Endothelial cell of umbilical vein (primary cell): ENCODE measurements at regions not wholly inside any gene's neighbourhood (a gene's known extent, or its start where the extent isn't known, plus 50 kb on each side); places are given as distances from the start of the nearest gene placed in this dataset.

Experiments
- BruUV-seq: library from RNA; stranded (reverse); fragments of 400-500 nt; replicated peaks from 2 replicates; lab custom pipeline; 2021; lab: Mats Ljungman, UMichigan
- CTCF ChIA-PET: fragments of 300-600, 350-600 bp; sonication (Branson Sonifier 250); formaldehyde crosslinking; loops from one replicate; lab custom pipeline; 2021; ENCODE audit warnings: antibody characterized with exemption, inconsistent platforms; lab: Charles Lee
- POLR2A ChIA-PET: fragments of 300-600, 350-600 bp; sonication (Branson Sonifier 250); formaldehyde crosslinking; loops from one replicate; lab custom pipeline; 2021; ENCODE audit warnings: antibody characterized with exemption, inconsistent platforms; lab: Charles Lee
- DNase-seq: peaks from one replicate; pipeline ENCODE4 v3.0.0-alpha.2; 2011; ENCODE audit warnings: low read depth, low spot score
- FAIRE-seq: peaks from 2 replicates; lab custom pipeline; 2011; peaks lifted over from hg19 to GRCh38; lab: Jason Lieb, UNC
- H2AFZ ChIP-seq: 2 replicates; pipeline ENCODE4 v1.6.0; 2012; ENCODE audit warnings: low read depth, low read length, control low read depth, inconsistent platforms
- H3K27ac ChIP-seq: 2 replicates; pipeline ENCODE4 v1.5.1; 2011; ENCODE audit warnings: low read depth, mild to moderate bottlenecking, control low read depth, low read length, moderate library complexity; ENCODE audit not compliant: insufficient read depth
- H3K27me3 ChIP-seq, 2 experiments: 2 replicates each; pipeline versions ENCODE4 v1.6.0 to v1.6.1; 2011; ENCODE audit warnings: low read length in 2 of 2, mixed read lengths in 1 of 2; ENCODE audit not compliant: control insufficient read depth in 2 of 2, insufficient read depth in 2 of 2
- H3K36me3 ChIP-seq, 2 experiments: 2 replicates in 1 of 2; 3 replicates in 1 of 2; pipeline ENCODE4 v1.5.1; 2011; ENCODE audit warnings: low read length in 2 of 2, mild to moderate bottlenecking in 1 of 2, moderate library complexity in 1 of 2; ENCODE audit not compliant: control insufficient read depth in 2 of 2, insufficient read depth in 2 of 2; ENCODE audit errors: extremely low read depth in 1 of 2
- H3K4me1 ChIP-seq: 3 replicates; pipeline ENCODE4 v1.5.1; 2011; ENCODE audit warnings: mild to moderate bottlenecking, low read length; ENCODE audit not compliant: control insufficient read depth, insufficient read depth; ENCODE audit errors: extremely low read depth
- H3K4me2 ChIP-seq: 2 replicates; pipeline ENCODE4 v1.6.1; 2011; ENCODE audit warnings: low read length, control low read depth, mixed read lengths; ENCODE audit not compliant: insufficient read depth
- H3K4me3 ChIP-seq, 3 experiments: fragments of 200-600 bp in 1 of 3; sonication (generic), shearing (Covaris generic) in 1 of 3; replicated peaks in 1 of 3; 2 replicates each; pipeline ENCODE4 v1.5.1; 2011 to 2016; ENCODE audit warnings: control low read depth in 3 of 3, low read length in 3 of 3, mild to moderate bottlenecking in 2 of 3, inconsistent platforms in 1 of 3, low read depth in 1 of 3, moderate library complexity in 1 of 3; ENCODE audit not compliant: insufficient read depth in 1 of 3
- H3K79me2 ChIP-seq: 2 replicates; pipeline ENCODE4 v1.6.0; 2012; ENCODE audit warnings: low read length, inconsistent platforms; ENCODE audit not compliant: control insufficient read depth, insufficient read depth
- H3K9ac ChIP-seq: replicated peaks from 2 replicates; pipeline ENCODE3; 2011; ENCODE audit warnings: low read length, control low read depth; ENCODE audit not compliant: insufficient read depth; ENCODE audit errors: extremely low read depth
- H3K9me1 ChIP-seq: replicated peaks from 3 replicates; pipeline ENCODE4 v1.6.0; 2011; ENCODE audit warnings: mild to moderate bottlenecking, low read length; ENCODE audit not compliant: control insufficient read depth, insufficient read depth; ENCODE audit errors: extremely low read depth
- H3K9me3 ChIP-seq: replicated peaks from 2 replicates; pipeline ENCODE4 v1.5.1; 2012; ENCODE audit warnings: low read length, inconsistent platforms; ENCODE audit not compliant: control insufficient read depth, insufficient read depth
- H4K20me1 ChIP-seq: replicated peaks from 2 replicates; pipeline ENCODE3; 2011; ENCODE audit warnings: mild to moderate bottlenecking, low read length; ENCODE audit not compliant: control insufficient read depth, insufficient read depth; ENCODE audit errors: extremely low read depth
- EZH2 ChIP-seq: IDR thresholded peaks from 2 replicates; pipeline ENCODE4 v1.6.1; 2012; ENCODE audit warnings: borderline replicate concordance, low read depth, mild to moderate bottlenecking, moderate library complexity, low read length, inconsistent platforms; ENCODE audit not compliant: severe bottlenecking
- FOS ChIP-seq: IDR thresholded peaks from 2 replicates; pipeline ENCODE4 v1.6.1; 2011; ENCODE audit warnings: mild to moderate bottlenecking, low read length, moderate library complexity, borderline replicate concordance; ENCODE audit not compliant: insufficient read depth
- GATA2 ChIP-seq: IDR thresholded peaks from 2 replicates; pipeline ENCODE4 v1.7.0; 2011; ENCODE audit warnings: low read depth, mild to moderate bottlenecking, moderate library complexity, mixed read lengths, low read length; ENCODE audit not compliant: insufficient read length, insufficient read depth
- JUN ChIP-seq: IDR thresholded peaks from 2 replicates; pipeline ENCODE4 v1.6.1; 2011; ENCODE audit warnings: borderline replicate concordance, low read depth; ENCODE audit not compliant: insufficient read length, insufficient read depth
- MYC ChIP-seq: IDR thresholded peaks from one replicate; pipeline ENCODE4 v1.6.1; 2011; ENCODE audit warnings: mild to moderate bottlenecking, low read depth, low read length
- POLR2A ChIP-seq: IDR thresholded peaks from 2 replicates; pipeline ENCODE4 v1.6.1; 2012; ENCODE audit warnings: low read depth, mild to moderate bottlenecking, control low read depth, low read length
- POLR2AphosphoS5 ChIP-seq: IDR thresholded peaks from 2 replicates; pipeline ENCODE4 v1.6.1; 2012; ENCODE audit warnings: low read depth, mild to moderate bottlenecking, control low read depth, low read length, moderate library complexity; ENCODE audit not compliant: insufficient read depth
- dilution Hi-C: fragments of 300-500 bp; cut with MboI; formaldehyde crosslinking; loops from one replicate; pipeline ENCODE4 v1.15.0; 2019; ENCODE audit warnings: low sequenced_read_pairs; ENCODE audit not compliant: extremely low pct_ligation_motif_present
- intact Hi-C: fragments of 100-400 bp; cut with micrococcal nuclease; formaldehyde crosslinking; loops from one replicate; pipeline ENCODE4 v1.10.0; 2022
- TF ChIP-seq, protein P1 (sequence below): IDR thresholded peaks from 2 replicates; pipeline ENCODE4 v1.6.1; 2011; ENCODE audit not compliant: insufficient read depth, insufficient read length
- TF ChIP-seq, protein P2 (sequence below), 2 donors: IDR thresholded peaks; 1 replicate in 1 of 2; 2 replicates in 1 of 2; pipeline ENCODE4 v1.5.1; 2011; ENCODE audit warnings: low read length in 2 of 2, mild to moderate bottlenecking in 2 of 2, moderate library complexity in 2 of 2, control low read depth in 1 of 2, inconsistent platforms in 1 of 2, low read depth in 1 of 2; ENCODE audit not compliant: insufficient read depth in 1 of 2; ENCODE audit errors: extremely low read depth in 1 of 2

DNA sequence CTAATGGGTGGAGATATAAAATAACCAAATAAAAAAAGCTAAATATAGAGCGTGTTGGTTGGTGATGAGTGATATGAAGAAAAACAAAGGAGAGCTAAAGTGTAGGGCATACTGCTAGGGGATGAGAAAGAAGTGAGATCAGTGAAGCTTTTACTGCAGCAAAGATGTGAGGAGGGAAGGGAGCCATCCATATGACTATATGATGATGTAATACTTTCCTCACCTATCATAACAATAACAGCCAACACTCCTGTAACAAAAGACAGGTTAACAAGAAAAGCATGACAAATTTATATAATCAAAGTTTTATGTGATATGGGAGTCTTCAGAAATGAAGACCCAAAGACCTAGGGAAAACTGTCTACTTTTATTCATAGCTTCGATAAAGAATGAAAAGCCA is 57.4 kb upstream of the LRFN5 start:
- Histone ChIP-seq H3K4me2 (no peak overlapping the region), H4K20me1 (no peaks in the 10 kb centered on the region), H3K4me3 (no peak overlapping the region), H3K4me1 (no peaks in the 10 kb centered on the region), H2AFZ (no peak overlapping the region), H3K27ac (no peak overlapping the region), H3K27me3 (no peaks in the 10 kb centered on the region), H3K36me3 (no peaks in the 10 kb centered on the region), H3K9me1 (no peaks in the 10 kb centered on the region), H3K9ac (no peak overlapping the region), H3K9me3 (no peaks in the 10 kb centered on the region), H3K79me2 (no peaks in the 10 kb centered on the region)
- CTCF ChIA-PET, result no interaction called here
- POLR2A ChIA-PET, result no interaction called here
- no TSS peak for BruUV-seq
- no peak for DNase-seq
- TF ChIP-seq, protein P1, sequence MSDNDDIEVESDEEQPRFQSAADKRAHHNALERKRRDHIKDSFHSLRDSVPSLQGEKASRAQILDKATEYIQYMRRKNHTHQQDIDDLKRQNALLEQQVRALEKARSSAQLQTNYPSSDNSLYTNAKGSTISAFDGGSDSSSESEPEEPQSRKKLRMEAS, result no peak
- TF ChIP-seq MYC (no peak), POLR2AphosphoS5 (no peak), FOS (no peak), EZH2 (no peak), GATA2 (no peak), JUN (no peak), POLR2A (no peak)
- TF ChIP-seq, protein P2, sequence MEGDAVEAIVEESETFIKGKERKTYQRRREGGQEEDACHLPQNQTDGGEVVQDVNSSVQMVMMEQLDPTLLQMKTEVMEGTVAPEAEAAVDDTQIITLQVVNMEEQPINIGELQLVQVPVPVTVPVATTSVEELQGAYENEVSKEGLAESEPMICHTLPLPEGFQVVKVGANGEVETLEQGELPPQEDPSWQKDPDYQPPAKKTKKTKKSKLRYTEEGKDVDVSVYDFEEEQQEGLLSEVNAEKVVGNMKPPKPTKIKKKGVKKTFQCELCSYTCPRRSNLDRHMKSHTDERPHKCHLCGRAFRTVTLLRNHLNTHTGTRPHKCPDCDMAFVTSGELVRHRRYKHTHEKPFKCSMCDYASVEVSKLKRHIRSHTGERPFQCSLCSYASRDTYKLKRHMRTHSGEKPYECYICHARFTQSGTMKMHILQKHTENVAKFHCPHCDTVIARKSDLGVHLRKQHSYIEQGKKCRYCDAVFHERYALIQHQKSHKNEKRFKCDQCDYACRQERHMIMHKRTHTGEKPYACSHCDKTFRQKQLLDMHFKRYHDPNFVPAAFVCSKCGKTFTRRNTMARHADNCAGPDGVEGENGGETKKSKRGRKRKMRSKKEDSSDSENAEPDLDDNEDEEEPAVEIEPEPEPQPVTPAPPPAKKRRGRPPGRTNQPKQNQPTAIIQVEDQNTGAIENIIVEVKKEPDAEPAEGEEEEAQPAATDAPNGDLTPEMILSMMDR (IDR thresholded peaks at IDR 0.05; ENCODE audit: extremely low read depth in 1 of 2, insufficient read depth in 1 of 2, low read depth in 1 of 2, low read length in 2 of 2), result no peak
- no peak for FAIRE-seq
- dilution Hi-C loops (no loop called here), intact Hi-C loops (no loop called here)
